Head of caudate nucleus (tissue), 42 donors: ENCODE measurements at regions not wholly inside any gene's neighbourhood (a gene's known extent, or its start where the extent isn't known, plus 50 kb on each side); places are given as distances from the start of the nearest gene placed in this dataset.
A peak's percentile ranks its signal among the peaks of the same experiment; 100 is the strongest.

ENCODE experiments used
- DNase-seq, 42 donors: peaks; one replicate each; pipeline versions ENCODE4 v3.0.0 to v3.0.0-alpha.2; 2020 to 2021; ENCODE audit warnings: mixed read lengths in 7 of 42
- intact Hi-C: fragments of 100-400 bp; cut with DNase I; formaldehyde crosslinking; loops from one replicate; pipeline ENCODE4 v1.15.0; 2022

GRCh38 chr10:20963721-20964595 is 66.8 kb upstream of the NEBL start:
- DNase-seq = no peak
- intact Hi-C loops = no loop called here

GRCh38 chr10:20963056-20963455 is 65.9 kb upstream of the NEBL start:
- DNase-seq = no peak
- intact Hi-C loops = no loop called here

GRCh38 chr10:20962165-20962564 is 65.1 kb upstream of the NEBL start:
- intact Hi-C loops = no loop called here
- no peak for DNase-seq

- intact Hi-C loops = no loop called here
Measured at GRCh38 chr10:20959242-20959641, 62.1 kb upstream of the NEBL start.

GRCh38 chr10:20958764-20959163 is 61.7 kb upstream of the NEBL start:
- no peak for DNase-seq
- intact Hi-C loops = no loop called here

More at GRCh38 chr10:20959242-20959641, 62.1 kb upstream of the NEBL start:
- no peak for DNase-seq

- DNase-seq = no peak
- intact Hi-C loops = no loop called here
Measured at GRCh38 chr10:20958225-20958624, 61.1 kb upstream of the NEBL start.

GRCh38 chr10:20957744-20958143 is 60.6 kb upstream of the NEBL start:
- DNase-seq = no peak
- intact Hi-C loops = no loop called here

GRCh38 chr10:20956843-20957242 is 59.7 kb upstream of the NEBL start:
- no peak for DNase-seq
- intact Hi-C loops = no loop called here

GRCh38 chr10:20955355-20955893 is 58.3 kb upstream of the NEBL start:
- intact Hi-C loops = no loop called here

GRCh38 chr10:20954519-20954918 is 57.4 kb upstream of the NEBL start:
- intact Hi-C loops = no loop called here
- no peak for DNase-seq

More at GRCh38 chr10:20955355-20955893, 58.3 kb upstream of the NEBL start:
- peak in 7 of 42 donors; percentile 11 to 30 (median 23) for DNase-seq

- intact Hi-C loops = no loop called here
- DNase-seq = no peak
Measured at GRCh38 chr10:20953120-20953519, 56.0 kb upstream of the NEBL start.

GRCh38 chr10:20949967-20950366 is 52.9 kb upstream of the NEBL start:
- intact Hi-C loops = no loop called here
- no peak for DNase-seq

GRCh38 chr10:20948686-20949327 is 51.7 kb upstream of the NEBL start:
- intact Hi-C loops = no loop called here

More at GRCh38 chr10:20948686-20949327, 51.7 kb upstream of the NEBL start:
- DNase-seq = no peak
